Gastroesophageal sphincter (tissue), 3 donors: ENCODE measurements at regions not wholly inside any gene's neighbourhood (a gene's known extent, or its start where the extent isn't known, plus 50 kb on each side); places are given as distances from the start of the nearest gene placed in this dataset.

Experiments
- CTCF ChIP-seq, 4 experiments: fragments of 200-600 bp in 2 of 4; fragments of 450-650 bp in 2 of 4; sonication (generic) in 1 of 4; IDR thresholded peaks; one replicate each; pipeline ENCODE4 v1.5.1; 2017 to 2019; ENCODE audit warnings: antibody characterized with exemption in 4 of 4, mild to moderate bottlenecking in 2 of 4, moderate library complexity in 2 of 4
- POLR2A ChIP-seq, 2 donors: fragments of 450-650 bp; IDR thresholded peaks; one replicate each; pipeline ENCODE4 v1.6.1; 2017; ENCODE audit warnings: antibody characterized with exemption in 2 of 2, mild to moderate bottlenecking in 2 of 2, moderate library complexity in 1 of 2

- TF ChIP-seq CTCF (IDR thresholded peaks at IDR 0.05) (no peak), POLR2A (IDR thresholded peaks at IDR 0.05) (no peak)
Measured at GRCh38 chr10:57018452-57018851, 657.4 kb upstream of the ZWINT start.
